ENCODE measurements at regions not wholly inside any gene's neighbourhood (a gene's known extent, or its start where the extent isn't known, plus 50 kb on each side); places are given as distances from the start of the nearest gene placed in this dataset.
"Not testable (repeated sequence)": the region's sequence is repeated elsewhere in the genome, so short reads cannot be mapped to it uniquely, and the experiment has no call there.

GRCh38 chr1:196160066-196160795, 448.0 kb downstream of the KCNT2 start:
- DNase-seq (ENCODE audit: insufficient read length, low spot score) (no peak), FAIRE-seq (no peak)

- no peak for FAIRE-seq
- DNase-seq (ENCODE audit: insufficient read length, low spot score): no peak
These were observed 452.7 kb downstream of the KCNT2 start for GRCh38 chr1:196155586-196155985.

GRCh38 chr1:196152975-196153374, 455.3 kb downstream of the KCNT2 start:
- DNase-seq (ENCODE audit: insufficient read length, low spot score) (no peak), FAIRE-seq (no peak)

- DNase-seq (ENCODE audit: insufficient read length, low spot score) (no peak), FAIRE-seq (no peak)
These were observed 456.2 kb downstream of the KCNT2 start for GRCh38 chr1:196152086-196152485.

GRCh38 chr1:196148367-196148970, 459.8 kb downstream of the KCNT2 start:
- DNase-seq (ENCODE audit: insufficient read length, low spot score) (no peak), FAIRE-seq (no peak)

GRCh38 chr1:196147530-196147929, 460.7 kb downstream of the KCNT2 start:
- no peak for FAIRE-seq
- no peak for DNase-seq (ENCODE audit: insufficient read length, low spot score)

- not testable (repeated sequence) for DNase-seq (ENCODE audit: insufficient read length, low spot score); FAIRE-seq
These were observed 463.1 kb downstream of the KCNT2 start for GRCh38 chr1:196145151-196145550.

GRCh38 chr1:196144588-196144987, 463.7 kb downstream of the KCNT2 start:
- no peak for DNase-seq (ENCODE audit: insufficient read length, low spot score)
- no peak for FAIRE-seq

GRCh38 chr1:196143602-196144342, 464.5 kb downstream of the KCNT2 start:
- FAIRE-seq (no peak), DNase-seq (ENCODE audit: insufficient read length, low spot score) (no peak)

- no peak for DNase-seq (ENCODE audit: insufficient read length, low spot score)
- no peak for FAIRE-seq
These were observed 466.1 kb downstream of the KCNT2 start for GRCh38 chr1:196142111-196142640.

- FAIRE-seq (no peak), DNase-seq (ENCODE audit: insufficient read length, low spot score) (no peak)
These were observed 471.8 kb downstream of the KCNT2 start for GRCh38 chr1:196136396-196136795.

GRCh38 chr1:196131691-196132090, 476.5 kb downstream of the KCNT2 start:
- DNase-seq (ENCODE audit: insufficient read length, low spot score) (no peak), FAIRE-seq (no peak)

GRCh38 chr1:196128835-196129234, 479.4 kb downstream of the KCNT2 start:
- FAIRE-seq (no peak), DNase-seq (ENCODE audit: insufficient read length, low spot score) (no peak)

GRCh38 chr1:196121181-196121580, 487.1 kb downstream of the KCNT2 start:
- no peak for DNase-seq (ENCODE audit: insufficient read length, low spot score)
- no peak for FAIRE-seq

- no peak for FAIRE-seq
These were observed 492.6 kb downstream of the KCNT2 start for GRCh38 chr1:196115646-196116045.

GRCh38 chr1:196114193-196114592, 494.0 kb downstream of the KCNT2 start:
- FAIRE-seq: no peak
- DNase-seq (ENCODE audit: insufficient read length, low spot score): no peak

More at GRCh38 chr1:196115646-196116045, 492.6 kb downstream of the KCNT2 start:
- DNase-seq (ENCODE audit: insufficient read length, low spot score): no peak

GRCh38 chr1:196108990-196109389, 499.2 kb downstream of the KCNT2 start:
- not testable (repeated sequence) for FAIRE-seq

GRCh38 chr1:196105901-196106300, 502.3 kb downstream of the KCNT2 start:
- FAIRE-seq (no peak), DNase-seq (ENCODE audit: insufficient read length, low spot score) (no peak)

More at GRCh38 chr1:196108990-196109389, 499.2 kb downstream of the KCNT2 start:
- DNase-seq (ENCODE audit: insufficient read length, low spot score): not testable (repeated sequence)

GRCh38 chr1:196102826-196103225, 505.4 kb downstream of the KCNT2 start:
- DNase-seq (ENCODE audit: insufficient read length, low spot score) (no peak), FAIRE-seq (no peak)

GRCh38 chr1:196098000-196098399, 510.2 kb downstream of the KCNT2 start:
- DNase-seq (ENCODE audit: insufficient read length, low spot score) (no peak), FAIRE-seq (no peak)

- no peak for FAIRE-seq
- no peak for DNase-seq (ENCODE audit: insufficient read length, low spot score)
These were observed 513.4 kb downstream of the KCNT2 start for GRCh38 chr1:196094821-196095220.

All from GM19239 (cell line).